A549 (cell line): ENCODE measurements at regions not wholly inside any gene's neighbourhood (a gene's known extent, or its start where the extent isn't known, plus 50 kb on each side); places are given as distances from the start of the nearest gene placed in this dataset.
A peak's percentile ranks its signal among the peaks of the same experiment; 100 is the strongest.

Experiments
- ATAC-seq, 2 experiments: fragments of 200-7000 bp in 1 of 2; fragments of >200 bp in 1 of 2; cut with Nextera tagmentation in 1 of 2; cut with Tn5 transposase in 1 of 2; 3 replicates each; pipeline versions ENCODE4 v1.8.0 to v1.9.1; 2018 to 2020; ENCODE audit warnings: mild to moderate bottlenecking in 1 of 2, moderate library complexity in 1 of 2
- CTCF ChIA-PET: fragments of 300-600 bp; sonication (Branson Sonifier 250); formaldehyde crosslinking; extraction: SDS; loops from one replicate; lab custom pipeline; 2021; ENCODE audit warnings: antibody characterized with exemption, inconsistent platforms; lab: Yijun Ruan, JAX
- POLR2A ChIA-PET: fragments of 350-600 bp; formaldehyde crosslinking; extraction: SDS; loops from one replicate; lab custom pipeline; 2021; ENCODE audit warnings: antibody characterized with exemption, inconsistent platforms; lab: Yijun Ruan, JAX
- DNase-seq, 2 experiments: peaks; one replicate each; pipeline versions ENCODE4 v3.0.0 to v3.0.0-alpha.2; 2011 to 2016; ENCODE audit warnings: low read depth in 1 of 2, low spot score in 1 of 2
- FAIRE-seq: peaks from 2 replicates; lab custom pipeline; 2011; peaks lifted over from hg19 to GRCh38; lab: Jason Lieb, UNC
- H3K27ac ChIP-seq, 2 experiments: fragments of >200 bp; sonication (Bioruptor Twin); formaldehyde crosslinking; 3 replicates each; pipeline ENCODE4 v1.5.1; 2016 to 2017
- H3K4me1 ChIP-seq: fragments of >200 bp; sonication (Bioruptor Twin); formaldehyde crosslinking; 3 replicates; pipeline ENCODE4 v1.6.1; 2016
- H3K4me2 ChIP-seq: fragments of >200 bp; sonication (Bioruptor Twin); formaldehyde crosslinking; 3 replicates; pipeline ENCODE4 v1.6.1; 2016
- H3K4me3 ChIP-seq: fragments of >200 bp; sonication (Bioruptor Twin); formaldehyde crosslinking; 3 replicates; pipeline ENCODE4 v1.5.1; 2016
- H3K9me3 ChIP-seq: fragments of >200 bp; sonication (Bioruptor Twin); formaldehyde crosslinking; 3 replicates; pipeline ENCODE4 v1.6.1; 2016
- BCL3 ChIP-seq: fragments of >200 bp; sonication (Bioruptor Twin); formaldehyde crosslinking; IDR thresholded peaks from 3 replicates; pipeline ENCODE4 v1.6.1; 2016
- CBX8 ChIP-seq: fragments of 200-600 bp; sonication (generic); IDR thresholded peaks from 2 replicates; pipeline ENCODE4 v1.6.1; 2016
- CEBPB ChIP-seq, 2 experiments: fragments of >200 bp in 1 of 2; sonication (Bioruptor Twin) in 1 of 2; formaldehyde crosslinking in 1 of 2; IDR thresholded peaks; 2 replicates each; pipeline ENCODE4 v1.6.1; 2012 to 2016
- EHF ChIP-seq: fragments of 250-450 bp; sonication (Bioruptor Pico); IDR thresholded peaks from 2 replicates; pipeline ENCODE4 v1.5.0; 2020; ENCODE audit warnings: mild to moderate bottlenecking
- EHMT2 ChIP-seq: fragments of 200-600 bp; sonication (generic); IDR thresholded peaks from 2 replicates; pipeline ENCODE4 v1.6.1; 2016; ENCODE audit warnings: antibody characterized with exemption, low read depth, mild to moderate bottlenecking, moderate library complexity
- EP300 ChIP-seq, 2 experiments: fragments of >200 bp; sonication (Bioruptor Twin); formaldehyde crosslinking; IDR thresholded peaks; 2 replicates in 1 of 2; 3 replicates in 1 of 2; pipeline ENCODE4 v1.6.1; 2016 to 2017
- ESRRA ChIP-seq: fragments of 150-350 bp; IDR thresholded peaks from 2 replicates; pipeline ENCODE4 v1.6.1; 2014; ENCODE audit warnings: mild to moderate bottlenecking, low read length, borderline replicate concordance
- FOSB ChIP-seq: fragments of 250-450 bp; sonication (Bioruptor Pico); IDR thresholded peaks from 2 replicates; pipeline ENCODE4 v1.5.0; 2020; ENCODE audit warnings: mild to moderate bottlenecking, moderate library complexity
- FOSL2 ChIP-seq, 2 experiments: fragments of 450-650 bp in 1 of 2; fragments of >200 bp in 1 of 2; sonication (Bioruptor Twin) in 1 of 2; formaldehyde crosslinking; IDR thresholded peaks; 2 replicates each; pipeline versions ENCODE4 v1.5.0 to v1.6.1; 2016 to 2020; ENCODE audit warnings: mild to moderate bottlenecking in 1 of 2, moderate library complexity in 1 of 2
- FOXS1 ChIP-seq: fragments of 250-450 bp; sonication (Bioruptor Pico); IDR thresholded peaks from 2 replicates; pipeline ENCODE4 v1.5.0; 2020; ENCODE audit warnings: mild to moderate bottlenecking, moderate library complexity
- GATA3 ChIP-seq: IDR thresholded peaks from 2 replicates; pipeline ENCODE4 v1.6.1; 2012; ENCODE audit warnings: borderline replicate concordance
- HDAC2 ChIP-seq: fragments of 200-600 bp; sonication (generic); IDR thresholded peaks from 2 replicates; pipeline ENCODE4 v1.6.1; 2016
- HOXB13 ChIP-seq: fragments of 250-450 bp; sonication (Bioruptor Pico); IDR thresholded peaks from 2 replicates; pipeline ENCODE4 v1.5.0; 2020; ENCODE audit warnings: low read depth, mild to moderate bottlenecking, moderate library complexity
- JUN ChIP-seq, 2 experiments: fragments of >200 bp; sonication (Bioruptor Twin); formaldehyde crosslinking; IDR thresholded peaks; 2 replicates in 1 of 2; 3 replicates in 1 of 2; pipeline ENCODE4 v1.6.1; 2016 to 2017
- JUNB ChIP-seq: fragments of >200 bp; sonication (Bioruptor Twin); formaldehyde crosslinking; IDR thresholded peaks from 2 replicates; pipeline ENCODE4 v1.6.1; 2016
- MAFK ChIP-seq: fragments of 450-650 bp; IDR thresholded peaks from 2 replicates; pipeline ENCODE4 v1.6.1; 2014; ENCODE audit not compliant: partially characterized antibody
- NFE2L2 ChIP-seq: fragments of 150-350 bp; conservative IDR thresholded peaks from 2 replicates; pipeline ENCODE4 v1.6.1; 2014; ENCODE audit warnings: low read length
- NPAS2 ChIP-seq: fragments of 250-450 bp; sonication (Bioruptor Pico); IDR thresholded peaks from 2 replicates; pipeline ENCODE4 v1.8.0; 2022; ENCODE audit warnings: mild to moderate bottlenecking, moderate library complexity, borderline replicate concordance
- POLR2AphosphoS2 ChIP-seq: conservative IDR thresholded peaks from 2 replicates; pipeline ENCODE4 v1.6.1; 2012; ENCODE audit warnings: low read length, improper control_type of control experiment, inconsistent platforms
- RAD21 ChIP-seq, 2 experiments: fragments of >200 bp in 1 of 2; sonication (Bioruptor Twin) in 1 of 2; formaldehyde crosslinking in 1 of 2; IDR thresholded peaks in 1 of 2; conservative IDR thresholded peaks in 1 of 2; 2 replicates in 1 of 2; 3 replicates in 1 of 2; pipeline ENCODE4 v1.6.1; 2012 to 2018; ENCODE audit warnings: inconsistent platforms in 1 of 2
- RCOR1 ChIP-seq: fragments of 150-350 bp; IDR thresholded peaks from 2 replicates; pipeline ENCODE4 v1.6.1; 2014; ENCODE audit warnings: antibody characterized with exemption, low read length, low read depth
- RNF2 ChIP-seq: fragments of 200-600 bp; sonication (generic); IDR thresholded peaks from 2 replicates; pipeline ENCODE4 v1.6.1; 2016; ENCODE audit warnings: low read depth, mild to moderate bottlenecking, antibody characterized with exemption, moderate library complexity, borderline replicate concordance
- TFCP2L1 ChIP-seq: fragments of 250-450 bp; sonication (Bioruptor Pico); IDR thresholded peaks from 2 replicates; pipeline ENCODE4 v1.5.0; 2021; ENCODE audit warnings: mild to moderate bottlenecking
- TP53 ChIP-seq: fragments of 250-450 bp; sonication (Bioruptor Pico); IDR thresholded peaks from 2 replicates; pipeline ENCODE4 v1.5.0; 2021; ENCODE audit warnings: mild to moderate bottlenecking, moderate library complexity
- ZFP36 ChIP-seq: fragments of 450-650 bp; IDR thresholded peaks from 2 replicates; pipeline ENCODE4 v1.6.1; 2014; ENCODE audit warnings: borderline replicate concordance; ENCODE audit not compliant: partially characterized antibody
- ZSCAN20 ChIP-seq: fragments of 250-450 bp; sonication (Bioruptor Pico); IDR thresholded peaks from 2 replicates; pipeline ENCODE4 v1.8.0; 2022; ENCODE audit warnings: mild to moderate bottlenecking, moderate library complexity
- WGBS: methylation state at CpG from one replicate; pipeline ENCODE4 v1.1.6; 2017; ENCODE audit errors: missing lambda C conversion rate; 5-methylcytosine and 5-hydroxymethylcytosine counted together
- TF ChIP-seq, protein P1 (sequence below): IDR thresholded peaks from 2 replicates; pipeline ENCODE4 v1.6.1; 2012

DNA sequence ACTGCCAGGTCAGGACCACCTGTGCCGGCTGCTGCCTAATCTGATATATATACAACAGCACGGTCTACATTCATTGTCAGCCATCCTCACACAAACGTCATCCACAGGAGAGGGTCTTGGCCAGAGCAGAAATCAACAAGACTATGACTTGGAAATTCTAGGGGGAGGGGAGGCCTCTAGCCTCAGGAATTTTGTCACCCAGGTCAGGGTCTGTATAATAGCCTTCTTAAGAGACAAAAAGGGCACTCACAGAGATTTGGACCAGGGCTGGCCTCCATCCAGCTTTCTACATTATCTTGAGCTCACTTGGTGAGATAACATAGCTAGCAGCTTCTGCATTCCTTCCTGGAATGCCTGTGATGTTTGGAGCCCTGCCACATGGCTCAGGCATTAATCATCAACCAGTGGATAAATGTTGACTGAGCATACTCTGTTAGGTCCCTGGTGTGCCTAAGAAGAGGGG is 50.4 kb upstream of the CTIF start:
- H3K4me2 ChIP-seq: peak overlapping the region; percentile 61
- peak; percentile 96 to 98 for ATAC-seq
- ChIA-PET CTCF (interaction anchor here (0.6 to 5.1 kb wide), 4 partner anchors 13 to 1272 kb away, joined by 3 to 40 read pairs (median 3); no protein-coding TSS in a partner anchor), POLR2A (no interaction called here)
- H3K4me3 ChIP-seq: no peak overlapping the region
- TF ChIP-seq RAD21 (conservative IDR thresholded peaks at IDR 0.05 in 1 of 2, IDR thresholded peaks at IDR 0.05 in 1 of 2) (no peak), EHF (CRISPR knock-in tag) (no peak), TP53 (CRISPR knock-in tag) (no peak), JUNB (peak; percentile 52), GATA3 (peak; percentile 86), EP300 (IDR thresholded peaks at IDR 0.05) (peak in 1 of 2 experiments; percentile 29; a peak in 2 of 5 replicates), ZFP36 (no peak), FOXS1 (CRISPR knock-in tag) (no peak), CEBPB (IDR thresholded peaks at IDR 0.05) (peak in 1 of 2 experiments; percentile 43; a peak in 1 of 4 replicates), MAFK (peak; percentile 73), FOSB (no peak), FOSL2 (IDR thresholded peaks at IDR 0.05) (no peak; the same call in 1 of the 2 replicates), FOSL2 (CRISPR knock-in tag; IDR thresholded peaks at IDR 0.05) (peak; percentile 75), BCL3 (no peak), JUN (IDR thresholded peaks at IDR 0.05) (peak in 1 of 2 experiments; percentile 53; a peak in 1 of 5 replicates)
- TF ChIP-seq, protein P1, sequence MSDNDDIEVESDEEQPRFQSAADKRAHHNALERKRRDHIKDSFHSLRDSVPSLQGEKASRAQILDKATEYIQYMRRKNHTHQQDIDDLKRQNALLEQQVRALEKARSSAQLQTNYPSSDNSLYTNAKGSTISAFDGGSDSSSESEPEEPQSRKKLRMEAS: peak; percentile 66
- 0 out of 3 replicates have a peak, but pooled peaks cover 7% of the 10 kb centered on the region for H3K9me3 ChIP-seq
- FAIRE-seq: no peak
- peak; percentile 50 to 81 for DNase-seq
- peaks cover 42% of the 10 kb centered on the region for H3K4me1 ChIP-seq
- WGBS: 0% methylated on average over 3 of the region's 3 CpGs
- H3K27ac ChIP-seq: peak overlapping the region; percentile 75 to 87

- Histone ChIP-seq H3K4me1 (peaks cover 41% of the 10 kb centered on the region), H3K4me2 (peak overlapping the region; percentile 50), H3K9me3 (0 out of 3 replicates have a peak, but pooled peaks cover 7% of the 10 kb centered on the region), H3K4me3 (no peak overlapping the region), H3K27ac (peak overlapping the region; percentile 73 to 87)
- TF ChIP-seq JUNB (0 out of 2 replicates have a peak, but pooled peaks have one; percentile 24), EP300 (IDR thresholded peaks at IDR 0.05) (no peak; a peak in 2 of 5 replicates), CEBPB (IDR thresholded peaks at IDR 0.05) (peak in 1 of 2 experiments; percentile 54; a peak in 1 of 4 replicates), GATA3 (peak; percentile 56; the same call in 1 of the 2 replicates)
- 22% methylated on average over 2 of the region's 2 CpGs for WGBS
- FAIRE-seq (no peak), ATAC-seq (no peak), DNase-seq (peak in 1 of 2 experiments; percentile 27)
- CTCF ChIA-PET: interaction anchor here (1.1 to 5.1 kb wide), 4 partner anchors 11 to 189 kb away, joined by 3 to 40 read pairs (median 4); no protein-coding TSS in a partner anchor
- POLR2A ChIA-PET: interaction anchor here (0.7 kb wide), 1 partner anchor 56 kb away, joined by 4 read pairs; no protein-coding TSS in a partner anchor
These were observed 52.1 kb upstream of the CTIF start for GRCh38 chr18:48486754-48487153.

DNA sequence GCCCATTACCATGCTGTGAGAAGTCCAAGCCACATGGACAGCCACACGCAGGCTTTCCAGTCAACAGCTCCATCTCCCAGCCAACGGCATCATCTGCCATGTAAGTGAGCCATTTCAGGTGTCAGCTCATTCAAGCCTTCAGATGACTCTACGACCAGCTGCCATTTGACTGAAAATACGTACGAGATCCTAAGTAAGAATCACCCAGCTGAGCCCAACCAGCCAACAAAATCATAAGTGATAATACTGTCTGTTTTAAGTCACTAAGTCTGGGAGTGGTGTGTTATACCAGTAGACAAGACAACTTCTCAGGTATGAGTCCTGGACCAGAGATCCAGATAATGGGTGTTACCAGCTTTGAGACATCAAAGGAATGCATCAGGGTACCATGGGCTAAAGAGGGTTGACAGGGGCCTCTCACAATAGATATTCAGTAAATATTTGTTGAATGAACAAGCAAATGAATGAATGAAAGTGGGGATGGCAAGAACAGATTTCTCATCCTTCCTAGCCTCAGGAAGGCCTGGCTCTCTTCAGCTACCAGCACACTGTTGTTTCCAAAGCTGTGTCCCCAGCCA is 52.9 kb upstream of the CTIF start:
- FAIRE-seq: no peak
- CTCF ChIA-PET: interaction anchor here (1.3 to 5.1 kb wide), 2 partner anchors 11 to 190 kb away, joined by 3 to 40 read pairs; no protein-coding TSS in a partner anchor

More for the DNA sequence above, 52.9 kb upstream of the CTIF start:
- POLR2A ChIA-PET: interaction anchor here (0.7 kb wide), 1 partner anchor 75 kb away, joined by 4 read pairs; no protein-coding TSS in a partner anchor
- Histone ChIP-seq H3K4me1 (peaks cover 38% of the 10 kb centered on the region), H3K9me3 (0 out of 3 replicates have a peak, but pooled peaks cover 7% of the 10 kb centered on the region), H3K4me2 (peak overlapping the region; percentile 50; the same call in 1 of the 3 replicates), H3K27ac (peak overlapping the region; percentile 73 to 87; a peak in 5 of 6 replicates), H3K4me3 (no peak overlapping the region)
- ATAC-seq (no peak), DNase-seq (no peak)
- WGBS: 75% methylated on average over 5 of the region's 5 CpGs
- TF ChIP-seq RCOR1 (no peak), TFCP2L1 (no peak), HOXB13 (CRISPR knock-in tag) (no peak), GATA3 (no peak), HDAC2 (no peak), ESRRA (no peak), CBX8 (no peak), NFE2L2 (no peak), POLR2AphosphoS2 (no peak), RNF2 (no peak), NPAS2 (CRISPR knock-in tag) (no peak), ZSCAN20 (CRISPR knock-in tag) (no peak), EHMT2 (no peak)
